ENCODE measurements at regions not wholly inside any gene's neighbourhood (a gene's known extent, or its start where the extent isn't known, plus 50 kb on each side); places are given as distances from the start of the nearest gene placed in this dataset.

GRCh38 chr1:182259229-182259872, 132.2 kb downstream of the GLUL start:
- H3K9ac ChIP-seq (ENCODE audit: insufficient read depth in 1 of 2, low read length in 2 of 2): no peak overlapping the region
- DNase-seq (peak; percentile 26 to 59 (median 36)), ATAC-seq (ENCODE audit: insufficient read depth, low FRiP score) (peak; percentile 70)
- no peak overlapping the region for H3K4me3 ChIP-seq
- H3K9me3 ChIP-seq (ENCODE audit: control insufficient read depth in 4 of 4, insufficient read depth in 3 of 4, low read length in 3 of 4): no peaks in the 10 kb centered on the region
- peak overlapping the region in 1 of 2 donors; percentile 54 for H3K27ac ChIP-seq (ENCODE audit: low read depth in 1 of 2, low read length in 1 of 2)
- 10 to 15% methylated on average over 4 of the region's 4 CpGs for WGBS, 2 donors
- no peaks in the 10 kb centered on the region for H3K36me3 ChIP-seq (ENCODE audit: control insufficient read depth in 4 of 4, insufficient read depth in 4 of 4, low read length in 4 of 4)
- H3K27me3 ChIP-seq (ENCODE audit: control insufficient read depth in 3 of 3, insufficient read depth in 3 of 3, low read length in 2 of 3): no peaks in the 10 kb centered on the region
- peaks cover 0 to 17% (median 5%) of the 10 kb centered on the region in 5 donors for H3K4me1 ChIP-seq (ENCODE audit: control insufficient read depth in 5 of 5, insufficient read depth in 5 of 5, low read length in 5 of 5)
- TF ChIP-seq CTCF (IDR thresholded peaks at IDR 0.05; ENCODE audit: control extremely low read depth, extremely low read depth): no peak

GRCh38 chr1:182257369-182258063, 134.1 kb downstream of the GLUL start:
- peaks cover 0 to 9% (median 5%) of the 10 kb centered on the region in 5 donors for H3K4me1 ChIP-seq (ENCODE audit: control insufficient read depth in 5 of 5, insufficient read depth in 5 of 5, low read length in 5 of 5)
- H3K9ac ChIP-seq (ENCODE audit: insufficient read depth in 1 of 2, low read length in 2 of 2): no peak overlapping the region
- no peaks in the 10 kb centered on the region for H3K27me3 ChIP-seq (ENCODE audit: control insufficient read depth in 3 of 3, insufficient read depth in 3 of 3, low read length in 2 of 3)
- DNase-seq (no peak), ATAC-seq (ENCODE audit: insufficient read depth, low FRiP score) (no peak)
- WGBS, 2 donors: 61 to 89% methylated on average over 2 of the region's 2 CpGs
- TF ChIP-seq CTCF (IDR thresholded peaks at IDR 0.05; ENCODE audit: control extremely low read depth, extremely low read depth): no peak
- no peak overlapping the region for H3K4me3 ChIP-seq
- H3K27ac ChIP-seq (ENCODE audit: low read depth in 1 of 2, low read length in 1 of 2): peak overlapping the region in 1 of 2 donors; percentile 76
- H3K9me3 ChIP-seq (ENCODE audit: control insufficient read depth in 4 of 4, insufficient read depth in 3 of 4, low read length in 3 of 4): no peaks in the 10 kb centered on the region
- no peaks in the 10 kb centered on the region for H3K36me3 ChIP-seq (ENCODE audit: control insufficient read depth in 4 of 4, insufficient read depth in 4 of 4, low read length in 4 of 4)

- Histone ChIP-seq H3K4me1 (ENCODE audit: control insufficient read depth in 5 of 5, insufficient read depth in 5 of 5, low read length in 5 of 5) (peaks cover 0 to 9% (median 5%) of the 10 kb centered on the region in 5 donors), H3K9me3 (ENCODE audit: control insufficient read depth in 4 of 4, insufficient read depth in 3 of 4, low read length in 3 of 4) (no peaks in the 10 kb centered on the region), H3K4me3 (no peak overlapping the region), H3K27ac (ENCODE audit: low read depth in 1 of 2, low read length in 1 of 2) (peak overlapping the region in 1 of 2 donors; percentile 63), H3K36me3 (ENCODE audit: control insufficient read depth in 4 of 4, insufficient read depth in 4 of 4, low read length in 4 of 4) (no peaks in the 10 kb centered on the region), H3K9ac (ENCODE audit: insufficient read depth in 1 of 2, low read length in 2 of 2) (no peak overlapping the region), H3K27me3 (ENCODE audit: control insufficient read depth in 3 of 3, insufficient read depth in 3 of 3, low read length in 2 of 3) (no peaks in the 10 kb centered on the region)
- whole genome bisulfite sequencing, 2 donors: 87 to 90% methylated on average over 4 of the region's 4 CpGs
- ATAC-seq (ENCODE audit: insufficient read depth, low FRiP score) (no peak), DNase-seq (no peak)
- no peak for TF ChIP-seq CTCF (IDR thresholded peaks at IDR 0.05; ENCODE audit: control extremely low read depth, extremely low read depth)
These were observed 134.7 kb downstream of the GLUL start for GRCh38 chr1:182256931-182257330.

Measured in lung (tissue), 11 donors.